SK-N-MC (cell line): ENCODE measurements at regions not wholly inside any gene's neighbourhood (a gene's known extent, or its start where the extent isn't known, plus 50 kb on each side); places are given as distances from the start of the nearest gene placed in this dataset.

ENCODE experiments used
- DNase-seq: peaks from one replicate; pipeline ENCODE4 v3.0.0-alpha.2; 2011; ENCODE audit warnings: low read depth, low spot score
- H3K27ac ChIP-seq: fragments of 200-600 bp; sonication (generic); 2 replicates; pipeline ENCODE4 v1.5.1; 2016; ENCODE audit warnings: mixed run types
- H3K36me3 ChIP-seq: fragments of 200-600 bp; sonication (generic); 2 replicates; pipeline ENCODE4 v1.6.1; 2017; ENCODE audit warnings: antibody characterized with exemption, low read length, mixed read lengths; ENCODE audit not compliant: insufficient read depth
- H3K4me3 ChIP-seq: fragments of 200-600 bp; sonication (generic); 2 replicates; pipeline ENCODE4 v1.5.1; 2016
- H3K9ac ChIP-seq: fragments of 200-600 bp; sonication (generic); 2 replicates; pipeline ENCODE4 v1.8.0; 2017; ENCODE audit warnings: mixed run types, mixed read lengths; ENCODE audit not compliant: insufficient read length
- H3K9me3 ChIP-seq: fragments of 200-600 bp; sonication (generic); 2 replicates; pipeline ENCODE4 v1.6.1; 2017; ENCODE audit warnings: low read depth, mild to moderate bottlenecking, antibody characterized with exemption, low read length, moderate library complexity, mixed read lengths
- EZH2 ChIP-seq: fragments of 200-600 bp; sonication (generic); IDR thresholded peaks from one replicate; pipeline ENCODE4 v1.6.1; 2017; ENCODE audit warnings: antibody characterized with exemption
- FOXP2 ChIP-seq: optimal IDR thresholded peaks from 2 replicates; pipeline ENCODE3; 2011; ENCODE audit warnings: mild to moderate bottlenecking, moderate library complexity; ENCODE audit not compliant: insufficient read depth; ENCODE audit errors: extremely low read length, control extremely low read depth
- POLR2AphosphoS5 ChIP-seq: IDR thresholded peaks from 2 replicates; pipeline ENCODE4 v1.6.1; 2012; ENCODE audit warnings: mild to moderate bottlenecking, low read depth, low read length, borderline replicate concordance

DNA sequence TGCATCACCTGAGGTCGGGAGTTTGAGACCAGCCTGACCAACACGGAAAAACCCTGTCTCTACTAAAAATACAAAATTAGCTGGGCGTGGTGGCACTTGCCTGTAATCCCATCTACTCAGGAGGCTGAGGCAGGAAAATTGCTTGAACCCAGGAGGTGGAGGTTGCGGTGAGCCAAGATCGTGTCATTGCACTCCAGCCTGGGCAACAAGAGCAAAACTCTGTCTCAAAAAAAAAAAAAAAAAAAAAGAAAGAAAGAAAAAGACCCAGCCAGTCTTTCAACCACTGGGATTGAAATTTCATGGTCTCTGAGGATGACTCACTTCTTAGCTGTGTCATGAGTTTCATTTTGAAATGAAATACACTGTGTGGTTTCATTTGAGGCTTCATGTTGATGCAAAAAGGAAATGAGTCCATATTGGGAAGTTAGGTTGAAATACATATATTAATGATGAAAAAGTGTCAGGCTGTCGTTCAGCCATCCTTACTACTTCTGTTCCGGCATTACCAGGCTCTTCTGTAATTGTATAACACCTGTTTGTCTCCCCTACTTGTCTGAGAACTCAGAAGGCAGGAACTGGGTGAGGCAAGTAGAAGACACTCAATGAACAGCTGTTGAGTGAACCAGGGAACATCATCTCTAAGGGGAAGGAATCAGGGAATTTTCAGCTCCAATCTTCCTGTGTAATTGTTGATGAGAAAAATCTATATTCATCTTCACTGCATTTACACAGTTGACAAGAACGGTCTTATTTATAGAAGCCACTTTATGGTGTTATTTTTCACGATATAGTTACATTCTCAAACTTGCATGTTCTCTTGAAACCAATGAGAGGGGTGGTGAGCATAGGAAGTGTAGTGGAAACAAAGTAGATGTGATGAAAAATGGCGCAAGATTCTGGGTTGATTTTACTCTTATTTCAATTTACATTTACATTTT is 87.4 kb downstream of the NFKBIZ start:
- Histone ChIP-seq H3K4me3 (no peak overlapping the region), H3K36me3 (no peaks in the 10 kb centered on the region), H3K9ac (no peak overlapping the region), H3K9me3 (no peaks in the 10 kb centered on the region), H3K27ac (no peak overlapping the region)
- peak; percentile 71 for DNase-seq
- no peak for TF ChIP-seq FOXP2
- no peak for TF ChIP-seq POLR2AphosphoS5
- TF ChIP-seq EZH2 = no peak

DNA sequence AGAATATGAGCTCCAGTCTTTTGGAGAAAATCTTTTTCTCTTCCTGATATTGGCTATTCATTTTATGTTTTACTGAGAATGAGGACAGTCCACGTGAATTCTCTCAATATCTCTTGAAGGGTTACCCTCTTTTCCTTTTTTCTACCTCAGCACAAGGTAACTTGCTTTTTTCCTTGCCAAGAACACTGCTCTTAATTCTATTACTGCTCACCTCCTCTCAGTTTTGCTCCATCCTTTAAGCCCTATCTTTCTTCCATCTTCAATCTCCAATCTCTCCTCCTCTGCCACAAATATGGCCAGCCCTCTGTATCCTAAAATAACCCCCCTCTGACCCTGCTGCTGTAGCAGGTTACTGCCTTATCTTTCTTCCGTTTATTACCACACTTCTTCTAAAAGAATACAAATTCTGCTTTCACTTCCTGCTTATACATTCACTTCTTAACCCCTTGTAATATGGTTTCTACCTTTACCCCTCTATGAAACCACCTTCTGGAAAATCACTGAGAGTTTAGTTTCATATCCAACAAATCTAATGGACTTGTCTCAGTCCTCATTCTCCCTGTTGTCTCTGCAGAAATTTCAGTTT is 89.0 kb downstream of the NFKBIZ start:
- Histone ChIP-seq H3K36me3 (no peaks in the 10 kb centered on the region), H3K9ac (no peak overlapping the region), H3K27ac (no peak overlapping the region), H3K9me3 (no peaks in the 10 kb centered on the region), H3K4me3 (no peak overlapping the region)
- no peak for DNase-seq
- no peak for TF ChIP-seq EZH2
- no peak for TF ChIP-seq FOXP2
- TF ChIP-seq POLR2AphosphoS5 = no peak

DNA sequence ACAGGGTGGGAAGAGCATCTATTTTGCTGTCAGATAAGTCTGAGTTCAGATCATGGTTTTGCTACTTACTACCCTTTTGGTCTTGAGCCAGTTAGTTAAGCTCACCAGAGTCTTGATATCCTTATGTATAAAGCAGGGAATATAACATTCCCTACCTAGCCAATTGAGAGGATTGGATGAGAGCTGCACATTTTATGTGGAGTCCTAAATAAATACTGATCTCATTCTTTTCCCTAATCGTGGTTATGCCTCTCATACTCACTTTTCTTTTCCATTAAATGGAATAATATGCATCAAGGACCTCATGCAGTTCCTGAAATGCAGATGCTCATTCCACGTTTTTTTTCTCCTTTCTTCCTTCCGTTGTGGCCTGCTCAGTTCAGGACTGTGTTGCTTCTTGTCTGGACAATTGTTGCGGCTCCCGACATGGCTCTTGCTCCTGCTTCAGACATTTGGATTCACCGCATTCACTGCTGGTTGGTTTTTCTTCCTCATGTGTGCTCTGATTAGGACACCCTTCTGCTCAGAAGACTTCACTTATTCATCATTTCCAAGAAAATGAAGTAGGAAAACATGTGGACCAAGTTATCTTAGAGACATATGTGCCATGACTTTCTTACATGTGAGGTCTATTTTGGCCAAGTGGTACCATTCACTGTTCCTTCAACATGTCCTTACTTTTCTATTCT is 90.2 kb downstream of the NFKBIZ start:
- Histone ChIP-seq H3K27ac (peak overlapping the region; percentile 93; the same call in 1 of the 2 replicates), H3K9me3 (no peaks in the 10 kb centered on the region), H3K4me3 (no peak overlapping the region), H3K9ac (no peak overlapping the region), H3K36me3 (no peaks in the 10 kb centered on the region)
- TF ChIP-seq FOXP2 (no peak), POLR2AphosphoS5 (no peak), EZH2 (no peak)
- DNase-seq = no peak

DNA sequence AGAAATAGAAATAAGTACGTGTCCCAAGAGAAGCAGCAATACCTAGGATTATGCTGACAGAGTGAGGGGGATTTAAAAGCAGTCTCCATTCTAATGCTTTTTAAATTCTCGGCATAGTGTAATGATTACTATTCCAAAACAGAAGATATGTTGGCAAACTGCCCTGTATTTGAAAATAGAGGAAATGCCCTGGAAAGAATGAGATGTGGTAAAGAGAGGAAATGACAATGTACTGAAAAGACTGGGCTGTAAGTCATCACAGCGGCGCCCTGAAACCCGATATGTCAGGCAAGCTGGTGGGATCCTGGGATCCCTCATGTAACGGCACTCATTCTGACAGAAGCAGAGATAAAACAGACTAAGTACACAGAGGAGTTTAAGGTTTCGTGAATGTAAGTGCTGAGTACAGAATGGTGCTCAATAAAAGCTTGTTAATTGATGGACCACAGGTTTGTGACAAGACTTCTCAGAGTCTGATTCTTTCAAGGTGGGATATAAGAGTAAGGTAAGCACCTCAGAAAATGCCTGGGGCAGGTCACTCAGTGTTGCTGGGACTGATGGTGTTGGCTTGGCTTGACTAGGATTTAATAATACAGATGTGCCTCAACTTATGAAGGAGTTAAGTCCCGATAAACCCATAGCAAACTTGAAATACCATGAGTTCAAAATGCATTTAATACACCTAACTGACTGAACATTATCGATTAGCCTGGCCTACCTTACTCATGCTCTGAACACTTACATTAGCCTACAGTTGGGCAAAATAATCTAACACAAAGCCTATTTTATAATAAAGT is 91.4 kb downstream of the NFKBIZ start:
- Histone ChIP-seq H3K9ac (peak overlapping the region; percentile 41), H3K27ac (peak overlapping the region; percentile 93), H3K9me3 (no peaks in the 10 kb centered on the region), H3K36me3 (no peaks in the 10 kb centered on the region), H3K4me3 (peak overlapping the region; percentile 63)
- TF ChIP-seq POLR2AphosphoS5 = peak; percentile 59; the same call in 1 of the 2 replicates
- peak; percentile 21 for TF ChIP-seq FOXP2
- no peak for TF ChIP-seq EZH2
- DNase-seq = peak; percentile 97

DNA sequence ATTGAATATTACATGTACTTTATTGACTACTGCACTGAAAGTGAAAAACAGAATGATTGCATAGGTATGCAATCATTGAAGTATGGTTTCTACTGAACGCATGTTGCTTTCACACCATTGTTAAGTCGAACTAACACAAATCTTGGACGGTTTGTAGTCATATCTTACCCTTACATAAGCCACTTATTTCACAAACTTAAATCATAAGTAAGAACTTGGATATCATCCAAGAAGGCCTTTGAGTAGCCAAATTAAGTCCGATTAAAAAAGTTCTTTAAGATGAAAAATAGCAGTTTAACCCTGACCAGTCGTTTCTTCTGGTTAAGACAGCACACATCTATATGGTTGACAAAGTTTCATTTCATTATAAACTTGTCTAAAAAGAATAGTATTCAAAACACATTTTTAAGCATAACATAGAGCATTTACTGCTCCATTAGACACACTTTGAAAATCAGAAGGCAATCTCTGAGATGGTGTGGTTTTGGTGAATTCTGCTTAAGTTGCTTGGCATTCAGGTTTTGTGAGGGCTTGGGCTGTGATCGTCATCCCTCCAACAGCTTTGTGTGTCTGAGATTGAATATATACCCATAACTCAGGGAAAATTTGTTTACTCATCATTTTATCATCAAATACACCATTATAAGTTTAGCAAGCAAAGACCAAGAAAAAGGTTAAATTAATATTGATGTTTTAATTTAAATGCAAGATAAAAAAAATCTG is 92.2 kb downstream of the NFKBIZ start:
- Histone ChIP-seq H3K9ac (peak overlapping the region; percentile 41), H3K9me3 (no peaks in the 10 kb centered on the region), H3K4me3 (peak overlapping the region; percentile 63), H3K36me3 (no peaks in the 10 kb centered on the region), H3K27ac (peak overlapping the region; percentile 93)
- DNase-seq = peak; percentile 62
- no peak for TF ChIP-seq POLR2AphosphoS5
- TF ChIP-seq EZH2 = no peak
- TF ChIP-seq FOXP2 = no peak

DNA sequence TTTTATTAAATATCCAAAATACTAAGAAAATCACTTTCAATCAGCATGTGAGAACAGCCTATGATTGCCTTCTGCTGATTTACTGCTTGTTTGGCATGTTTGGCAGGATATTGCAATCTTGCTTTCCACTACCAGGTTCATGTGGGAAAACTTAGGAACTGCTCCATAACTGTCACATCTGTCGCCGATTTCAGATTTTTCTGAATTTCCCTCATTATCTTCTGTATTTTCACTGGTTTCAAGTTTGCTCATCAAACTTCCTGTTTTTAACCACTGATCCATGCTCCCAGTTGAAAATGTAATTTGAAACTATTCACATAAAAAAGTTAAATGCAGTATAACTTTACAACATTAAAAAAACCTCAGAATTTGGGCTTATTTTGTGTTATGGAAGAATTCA is 93.0 kb downstream of the NFKBIZ start:
- Histone ChIP-seq H3K9ac (peak overlapping the region; percentile 41), H3K27ac (peak overlapping the region; percentile 93), H3K4me3 (peak overlapping the region; percentile 63), H3K9me3 (no peaks in the 10 kb centered on the region), H3K36me3 (no peaks in the 10 kb centered on the region)
- DNase-seq = peak; percentile 53
- TF ChIP-seq POLR2AphosphoS5 (no peak), EZH2 (no peak), FOXP2 (no peak)

DNA sequence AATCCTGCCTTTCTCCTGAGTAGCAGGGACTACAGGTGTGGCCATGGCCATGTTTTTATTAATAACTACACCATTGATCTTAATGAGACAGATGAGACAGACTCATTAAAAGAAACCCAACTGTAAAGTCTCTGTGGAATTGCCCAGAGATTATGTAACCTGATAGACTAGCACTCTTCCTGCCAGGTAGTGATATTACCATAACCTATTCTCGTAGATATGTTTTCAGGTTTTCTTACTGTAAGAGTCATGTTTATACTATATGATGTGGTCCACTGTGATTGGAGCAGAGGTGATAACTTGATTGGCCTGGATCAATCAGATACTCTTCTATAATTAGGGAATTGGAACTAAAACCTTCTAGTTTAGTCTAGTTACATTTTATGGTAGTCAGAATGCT is 93.7 kb downstream of the NFKBIZ start:
- no peak for DNase-seq
- no peak overlapping the region for H3K9ac ChIP-seq
- peak overlapping the region; percentile 28; the same call in 1 of the 2 replicates for H3K27ac ChIP-seq
- TF ChIP-seq POLR2AphosphoS5 (no peak), EZH2 (no peak), FOXP2 (no peak)
- no peaks in the 10 kb centered on the region for H3K36me3 ChIP-seq
- no peaks in the 10 kb centered on the region for H3K9me3 ChIP-seq
- no peak overlapping the region for H3K4me3 ChIP-seq
